SK-N-SH treated with all-trans-retinoic acid at 6 μM for 48 hours (cell line): ENCODE measurements at regions not wholly inside any gene's neighbourhood (a gene's known extent, or its start where the extent isn't known, plus 50 kb on each side); places are given as distances from the start of the nearest gene placed in this dataset.

ENCODE experiments used
- ATAC-seq: fragments of 200-7000 bp; cut with Tn5 transposase; 3 replicates; pipeline ENCODE4 v1.9.1; 2020; ENCODE audit warnings: mild to moderate bottlenecking, moderate library complexity
- ARNTL ChIP-seq: fragments of 450-650 bp; formaldehyde crosslinking; IDR thresholded peaks from 2 replicates; pipeline ENCODE4 v1.5.0; 2020; ENCODE audit warnings: low read depth, mild to moderate bottlenecking, moderate library complexity, borderline replicate concordance
- BACH2 ChIP-seq: fragments of 250-450 bp; sonication (Bioruptor Pico); IDR thresholded peaks from 2 replicates; pipeline ENCODE4 v1.9.0; 2021; ENCODE audit warnings: mild to moderate bottlenecking, borderline replicate concordance
- CSDC2 ChIP-seq: fragments of 250-450 bp; sonication (Bioruptor Pico); IDR thresholded peaks from 2 replicates; pipeline ENCODE4 v1.5.0; 2020; ENCODE audit warnings: mild to moderate bottlenecking, moderate library complexity
- ESRRG ChIP-seq: fragments of 250-450 bp; sonication (Bioruptor Pico); IDR thresholded peaks from 2 replicates; pipeline ENCODE4 v1.6.1; 2021; ENCODE audit warnings: mild to moderate bottlenecking
- GLIS3 ChIP-seq: fragments of 250-450 bp; sonication (Bioruptor Pico); IDR thresholded peaks from 2 replicates; pipeline ENCODE4 v1.5.0; 2020; ENCODE audit warnings: mild to moderate bottlenecking, moderate library complexity
- ISL1 ChIP-seq: fragments of 250-450 bp; sonication (Bioruptor Pico); IDR thresholded peaks from 2 replicates; pipeline ENCODE4 v2.1.2; 2022; ENCODE audit warnings: mild to moderate bottlenecking, moderate library complexity
- OSR1 ChIP-seq: fragments of 250-450 bp; sonication (Bioruptor Pico); IDR thresholded peaks from 2 replicates; pipeline ENCODE4 v1.8.0; 2022; ENCODE audit warnings: moderate library complexity, mild to moderate bottlenecking, inconsistent platforms
- PATZ1 ChIP-seq: fragments of 250-450 bp; sonication (Bioruptor Pico); IDR thresholded peaks from 2 replicates; pipeline ENCODE4 v1.8.0; 2020; ENCODE audit warnings: mild to moderate bottlenecking, moderate library complexity, borderline replicate concordance
- POU6F1 ChIP-seq: fragments of 250-450 bp; sonication (Bioruptor Pico); IDR thresholded peaks from 2 replicates; pipeline ENCODE4 v1.8.0; 2021; ENCODE audit warnings: low read depth, mild to moderate bottlenecking, moderate library complexity, borderline replicate concordance
- PPARA ChIP-seq: fragments of 250-450 bp; sonication (Bioruptor Pico); IDR thresholded peaks from 2 replicates; pipeline ENCODE4 v1.5.0; 2020; ENCODE audit warnings: mild to moderate bottlenecking, borderline replicate concordance
- SNAI2 ChIP-seq: fragments of 250-450 bp; sonication (Bioruptor Pico); IDR thresholded peaks from 2 replicates; pipeline ENCODE4 v1.5.0; 2020; ENCODE audit warnings: mild to moderate bottlenecking, moderate library complexity
- TCF4 ChIP-seq: fragments of 250-450 bp; sonication (Bioruptor Pico); IDR thresholded peaks from 2 replicates; pipeline ENCODE4 v1.8.0; 2021; ENCODE audit warnings: mild to moderate bottlenecking, moderate library complexity, borderline replicate concordance
- TOX ChIP-seq: fragments of 250-450 bp; sonication (Bioruptor Pico); IDR thresholded peaks from 2 replicates; pipeline ENCODE4 v1.8.0; 2021; ENCODE audit warnings: mild to moderate bottlenecking, moderate library complexity, borderline replicate concordance
- TSHZ2 ChIP-seq: fragments of 250-450 bp; sonication (Bioruptor Pico); IDR thresholded peaks from 2 replicates; pipeline ENCODE4 v1.5.0; 2020; ENCODE audit warnings: mild to moderate bottlenecking, moderate library complexity
- ZC3H10 ChIP-seq: fragments of 250-450 bp; sonication (Bioruptor Pico); IDR thresholded peaks from 2 replicates; pipeline ENCODE4 v1.5.1; 2021; ENCODE audit warnings: mild to moderate bottlenecking, moderate library complexity
- ZFP3 ChIP-seq: fragments of 250-450 bp; sonication (Bioruptor Pico); IDR thresholded peaks from 2 replicates; pipeline ENCODE4 v1.5.0; 2020; ENCODE audit warnings: mild to moderate bottlenecking, moderate library complexity
- ZFP30 ChIP-seq: fragments of 450-650 bp; formaldehyde crosslinking; IDR thresholded peaks from 2 replicates; pipeline ENCODE4 v1.5.0; 2022; ENCODE audit warnings: mild to moderate bottlenecking, moderate library complexity
- ZNF565 ChIP-seq: fragments of 450-650 bp; formaldehyde crosslinking; conservative IDR thresholded peaks from 2 replicates; pipeline ENCODE4 v1.5.0; 2020; ENCODE audit warnings: low read depth, mild to moderate bottlenecking, moderate library complexity
- ZNF70 ChIP-seq: fragments of 450-650 bp; formaldehyde crosslinking; IDR thresholded peaks from 2 replicates; pipeline ENCODE4 v1.5.0; 2020; ENCODE audit warnings: mild to moderate bottlenecking, moderate library complexity
- ZNF8 ChIP-seq: fragments of 450-650 bp; formaldehyde crosslinking; IDR thresholded peaks from 2 replicates; pipeline ENCODE4 v1.5.0; 2020; ENCODE audit warnings: mild to moderate bottlenecking, moderate library complexity

- ATAC-seq: peak; percentile 91
- no peak for TF ChIP-seq PPARA (CRISPR knock-in tag)
- no peak for TF ChIP-seq ZFP3 (CRISPR knock-in tag)
- TF ChIP-seq ESRRG: no peak
- TF ChIP-seq TCF4 (CRISPR knock-in tag): no peak
- no peak for TF ChIP-seq ZFP30 (CRISPR knock-in tag)
- no peak for TF ChIP-seq ZC3H10 (CRISPR knock-in tag)
- no peak for TF ChIP-seq SNAI2
- TF ChIP-seq CSDC2 (CRISPR knock-in tag): no peak
- TF ChIP-seq POU6F1 (CRISPR knock-in tag): no peak
- TF ChIP-seq BACH2: no peak
- no peak for TF ChIP-seq ISL1 (CRISPR knock-in tag)
- TF ChIP-seq PATZ1 (CRISPR knock-in tag): no peak
- no peak for TF ChIP-seq ZNF70
- TF ChIP-seq TSHZ2 (CRISPR knock-in tag): no peak
- no peak for TF ChIP-seq ZNF8 (CRISPR knock-in tag)
These were observed 219.8 kb upstream of the PARD3B start for GRCh38 chr2:204325468-204325867.

- TF ChIP-seq POU6F1 (CRISPR knock-in tag) (no peak), ARNTL (no peak), ESRRG (no peak), TSHZ2 (CRISPR knock-in tag) (no peak), ZNF8 (CRISPR knock-in tag) (no peak), OSR1 (CRISPR knock-in tag) (no peak), GLIS3 (CRISPR knock-in tag) (no peak), ZFP30 (CRISPR knock-in tag) (no peak), PPARA (CRISPR knock-in tag) (no peak), ISL1 (CRISPR knock-in tag) (no peak), SNAI2 (no peak)
- TF ChIP-seq, all 23 proteins: peak for 0
- no peak for ATAC-seq
These were observed 216.9 kb upstream of the PARD3B start for GRCh38 chr2:204328373-204328772.

- no peak for TF ChIP-seq ARNTL
- TF ChIP-seq PATZ1 (CRISPR knock-in tag): no peak
- TF ChIP-seq TSHZ2 (CRISPR knock-in tag): no peak
- TF ChIP-seq ZNF565 (CRISPR knock-in tag): no peak
- no peak for TF ChIP-seq TOX
- TF ChIP-seq PPARA (CRISPR knock-in tag): no peak
- no peak for TF ChIP-seq ISL1 (CRISPR knock-in tag)
- TF ChIP-seq OSR1 (CRISPR knock-in tag): no peak
- TF ChIP-seq, all 23 proteins: peak for 0
- ATAC-seq: no peak
These were observed 216.3 kb upstream of the PARD3B start for GRCh38 chr2:204329016-204329415.
